ENCODE measurements at regions not wholly inside any gene's neighbourhood (a gene's known extent, or its start where the extent isn't known, plus 50 kb on each side); places are given as distances from the start of the nearest gene placed in this dataset.

DNA sequence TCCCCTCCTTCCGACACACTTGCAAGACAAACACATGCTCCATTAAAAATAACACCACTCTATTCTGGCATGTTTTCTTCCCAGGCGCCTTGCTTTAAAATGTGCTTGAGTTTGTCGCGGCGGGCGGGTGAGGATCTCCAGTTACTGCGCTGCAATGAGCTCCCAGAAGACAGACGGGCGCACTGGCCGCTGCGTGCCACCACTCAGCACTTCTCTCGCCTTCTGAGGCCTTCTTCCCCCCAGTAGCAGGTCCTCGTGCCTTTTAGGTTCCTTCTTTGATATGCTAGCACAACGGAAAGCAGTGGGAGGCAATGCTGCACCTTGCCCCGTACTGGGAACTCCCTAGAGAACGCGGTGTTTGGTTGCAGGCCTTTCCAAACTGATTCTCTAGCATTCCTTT is 279.5 kb upstream of the NR5A2 start:
- no peak for DNase-seq (ENCODE audit: insufficient read length, low spot score)
- no peak for FAIRE-seq

DNA sequence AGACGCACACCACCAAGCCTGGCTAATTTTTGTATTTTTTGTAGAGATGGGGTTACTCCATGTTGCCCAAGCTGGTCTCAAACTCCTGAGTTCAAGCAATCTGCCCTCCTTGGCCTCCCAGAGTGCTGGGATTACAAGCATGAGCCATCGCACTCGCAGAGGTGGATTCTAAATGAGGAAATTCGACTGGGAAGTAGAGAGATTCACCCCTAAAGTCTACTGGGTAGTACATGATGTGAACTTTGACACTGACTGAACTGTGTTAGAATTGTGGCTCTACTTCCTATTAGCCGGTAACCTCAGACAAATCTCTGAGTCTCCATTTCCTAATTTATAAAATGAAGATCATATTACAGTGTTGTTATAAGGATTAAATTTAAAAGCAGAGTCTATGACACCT is 276.0 kb upstream of the NR5A2 start:
- FAIRE-seq: no peak

DNA sequence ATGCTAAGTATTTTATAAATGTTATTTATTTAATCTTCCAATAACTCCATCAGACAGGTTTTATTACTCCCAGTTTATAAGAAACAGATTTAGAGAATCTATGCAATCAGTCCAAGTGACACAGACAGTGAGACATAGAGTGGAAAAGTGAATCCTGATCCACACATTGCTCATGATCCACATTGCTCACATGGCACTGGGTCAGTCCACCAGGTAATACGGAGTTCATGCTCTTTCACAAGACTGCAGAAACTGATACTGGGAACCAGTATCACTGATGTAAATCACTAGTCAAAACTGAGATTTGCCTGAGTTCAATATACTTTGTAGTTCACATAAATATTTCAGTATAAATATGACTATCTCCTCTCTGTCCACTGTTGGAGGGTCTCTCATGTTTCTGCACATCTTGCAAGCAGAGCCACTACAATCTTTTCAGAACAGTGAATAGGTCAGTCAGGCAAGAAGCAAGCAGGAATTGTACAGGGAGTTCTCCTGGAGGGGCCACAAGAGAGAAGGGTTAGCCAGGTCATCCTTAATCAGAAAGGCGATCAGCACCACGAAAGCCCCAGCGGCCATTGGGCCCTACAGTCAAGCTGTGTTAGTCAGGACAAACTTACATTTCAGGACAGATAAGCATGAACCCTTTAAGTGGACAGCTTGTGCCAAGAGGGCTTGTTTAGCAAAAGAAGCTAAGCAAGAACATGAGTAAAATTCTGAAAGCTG is 275.4 kb upstream of the NR5A2 start:
- FAIRE-seq: no peak
- DNase-seq (ENCODE audit: insufficient read length, low spot score): no peak

More for the DNA sequence above, 276.0 kb upstream of the NR5A2 start:
- no peak for DNase-seq (ENCODE audit: insufficient read length, low spot score)

DNA sequence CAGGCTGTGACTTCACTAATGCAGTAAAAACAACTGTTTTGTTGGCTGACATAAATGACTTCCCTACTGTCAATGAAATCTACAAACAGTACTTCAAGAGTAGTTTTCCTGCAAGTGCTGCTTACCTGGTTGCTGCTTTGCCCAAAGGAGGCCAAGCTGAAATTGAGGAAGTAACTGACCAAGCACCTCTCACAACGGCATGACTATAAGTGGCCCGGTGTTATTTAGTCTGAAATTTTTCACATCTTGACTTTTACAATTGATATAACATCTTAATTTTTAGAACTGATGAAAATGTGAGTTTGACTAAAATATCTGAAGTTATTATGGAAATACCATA is 274.9 kb upstream of the NR5A2 start:
- FAIRE-seq (no peak), DNase-seq (ENCODE audit: insufficient read length, low spot score) (no peak)

DNA sequence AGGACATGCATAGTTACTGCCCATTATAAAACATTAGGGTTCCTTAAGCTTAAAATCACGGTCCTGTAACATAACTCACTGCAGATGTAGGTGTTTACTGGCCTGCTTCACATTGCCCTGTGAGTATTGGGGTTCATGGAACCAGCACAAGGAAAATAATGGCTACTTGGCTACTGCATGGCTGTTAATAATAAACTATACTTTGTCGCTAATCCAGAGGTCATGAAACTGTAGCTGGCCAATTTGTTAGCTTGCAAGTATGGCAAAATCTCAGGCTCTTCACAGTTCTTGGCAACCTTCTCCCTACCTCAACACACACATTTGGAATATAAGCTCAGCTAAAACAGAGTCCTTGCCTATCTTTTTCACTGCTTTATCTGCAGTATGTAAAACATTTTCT is 274.0 kb upstream of the NR5A2 start:
- DNase-seq (ENCODE audit: insufficient read length, low spot score): no peak
- no peak for FAIRE-seq

DNA sequence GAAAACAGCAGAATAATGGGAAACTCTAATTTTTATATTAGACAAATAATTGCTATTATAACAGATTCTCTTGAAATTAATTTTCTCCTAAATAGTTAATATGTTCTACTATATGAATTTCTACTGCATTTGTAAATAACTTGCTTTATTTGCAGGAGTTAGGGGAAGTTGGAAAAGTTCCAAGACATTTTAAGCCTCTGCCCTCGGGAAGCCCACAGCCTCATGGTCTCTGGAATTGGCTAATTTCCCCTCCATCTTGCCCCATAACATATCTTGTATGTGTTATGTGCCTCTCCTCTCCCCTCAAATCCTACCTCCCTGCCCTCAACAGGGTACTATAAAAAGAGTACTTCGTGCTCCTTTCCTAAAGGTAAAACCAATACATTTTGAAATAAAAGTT is 271.4 kb upstream of the NR5A2 start:
- no peak for DNase-seq (ENCODE audit: insufficient read length, low spot score)
- FAIRE-seq: no peak

DNA sequence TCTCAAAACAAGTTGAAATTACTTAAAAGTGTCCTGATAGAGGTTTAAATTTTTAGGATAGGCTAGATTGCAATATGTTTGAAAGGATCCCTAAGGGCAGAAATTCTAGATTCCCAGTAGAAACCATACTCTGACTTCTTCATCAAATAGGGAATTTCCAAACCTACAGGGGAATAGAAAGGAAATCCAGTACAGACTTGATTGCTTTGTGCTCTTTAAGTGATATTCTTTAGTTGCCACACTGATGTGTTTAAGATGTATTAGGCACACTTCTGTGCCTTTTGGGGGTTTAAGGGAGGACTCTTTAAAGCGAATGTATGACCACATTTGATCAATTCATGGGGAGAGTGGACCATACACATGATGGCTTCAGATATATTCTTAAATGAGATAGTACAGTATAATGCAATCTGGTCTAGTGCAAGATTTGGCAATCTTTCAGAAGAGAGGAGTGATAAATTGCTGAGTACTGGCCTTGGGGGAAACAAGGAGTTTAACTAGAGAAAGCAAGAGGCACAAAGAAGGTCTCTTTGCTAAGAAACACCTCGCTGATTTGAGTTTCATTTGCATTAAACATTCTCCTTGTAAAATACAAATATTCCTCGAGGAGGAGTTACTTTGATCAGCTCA is 268.8 kb upstream of the NR5A2 start:
- DNase-seq (ENCODE audit: insufficient read length, low spot score): no peak
- no peak for FAIRE-seq

DNA sequence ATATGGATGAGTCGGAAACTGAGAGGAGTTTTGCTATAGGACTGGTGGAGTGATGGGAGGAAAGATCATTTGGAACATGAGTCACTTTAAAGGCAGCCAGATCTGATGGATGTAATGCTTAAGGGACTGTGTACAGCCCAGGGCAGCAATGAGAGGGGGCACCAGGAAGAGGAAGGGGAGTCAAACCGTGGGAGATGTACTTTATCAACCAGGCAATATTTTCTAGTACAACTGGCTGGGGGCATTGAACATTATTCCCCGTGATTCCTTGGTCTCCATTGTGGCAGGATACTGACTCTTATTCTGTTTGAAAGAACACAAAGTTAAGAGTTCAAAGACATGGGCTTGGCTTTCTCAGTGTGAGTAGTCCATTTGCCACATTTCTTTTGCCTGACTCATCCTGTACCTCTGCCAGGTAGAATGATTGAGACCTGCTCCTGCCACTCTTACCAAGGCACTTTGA is 268.2 kb upstream of the NR5A2 start:
- DNase-seq (ENCODE audit: insufficient read length, low spot score): no peak
- FAIRE-seq: no peak

DNA sequence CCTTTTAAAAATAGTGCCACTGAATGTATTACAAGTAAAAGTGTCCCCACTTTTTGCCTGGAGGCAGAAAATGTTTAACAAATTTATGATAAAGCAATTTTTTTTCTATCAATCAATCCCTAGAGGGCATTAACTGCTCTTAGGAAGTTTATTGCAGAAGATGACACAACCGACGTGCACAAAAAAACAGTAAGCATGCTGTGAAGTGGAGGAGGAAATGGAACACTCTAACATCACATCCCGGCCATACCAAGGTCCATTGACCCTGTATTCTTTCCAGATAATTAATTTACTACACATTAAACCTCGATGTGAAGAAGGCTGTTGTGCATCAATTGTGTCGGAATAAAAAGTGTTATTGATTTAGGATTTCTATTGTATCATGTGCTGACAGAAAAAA is 264.9 kb upstream of the NR5A2 start:
- FAIRE-seq: no peak
- DNase-seq (ENCODE audit: insufficient read length, low spot score): no peak

DNA sequence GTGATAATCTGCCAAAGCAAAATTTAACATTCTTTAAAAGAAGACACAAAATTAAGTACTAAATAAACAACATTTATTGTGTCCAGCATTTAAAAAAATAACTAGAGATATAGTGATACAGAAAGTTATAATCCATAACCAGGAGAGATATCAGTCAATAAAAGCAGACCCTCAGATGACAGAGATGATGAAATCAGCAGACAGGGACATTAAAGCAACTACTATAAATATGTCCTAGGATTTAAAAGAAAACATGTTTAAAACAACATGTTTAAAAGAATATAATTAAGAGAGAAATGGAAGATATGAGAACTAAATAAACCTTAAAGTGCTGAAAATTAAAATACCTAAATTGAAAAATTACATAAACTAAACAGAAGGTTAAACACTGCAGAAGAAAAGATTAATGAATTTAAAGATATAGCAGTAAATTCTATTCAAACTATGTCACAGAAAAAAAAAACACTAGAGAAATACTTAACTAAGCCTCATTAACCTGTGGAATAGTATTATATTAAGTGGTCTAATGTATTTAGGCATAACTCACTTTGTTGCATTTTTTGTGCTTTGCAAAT is 261.2 kb upstream of the NR5A2 start:
- FAIRE-seq: no peak
- no peak for DNase-seq (ENCODE audit: insufficient read length, low spot score)

DNA sequence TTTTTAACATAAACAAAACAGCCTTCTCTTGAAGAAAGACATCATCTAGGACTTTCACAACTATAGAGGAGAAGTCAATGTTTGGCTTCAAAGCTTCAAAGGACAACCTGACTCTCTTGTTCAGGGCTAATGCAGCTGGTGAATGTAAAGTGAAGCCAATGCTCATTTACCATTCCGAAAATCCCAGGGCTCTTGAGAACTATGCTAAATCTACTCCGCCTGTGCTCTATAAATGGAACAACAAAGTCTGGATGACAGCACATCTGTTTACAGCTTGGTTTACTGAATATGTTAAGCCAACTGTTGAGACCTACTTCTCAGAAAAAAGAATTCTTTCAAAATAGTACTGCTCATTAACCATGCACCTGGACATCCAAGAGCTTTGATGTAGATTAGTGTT is 259.8 kb upstream of the NR5A2 start:
- DNase-seq (ENCODE audit: insufficient read length, low spot score): no peak
- FAIRE-seq: no peak

DNA sequence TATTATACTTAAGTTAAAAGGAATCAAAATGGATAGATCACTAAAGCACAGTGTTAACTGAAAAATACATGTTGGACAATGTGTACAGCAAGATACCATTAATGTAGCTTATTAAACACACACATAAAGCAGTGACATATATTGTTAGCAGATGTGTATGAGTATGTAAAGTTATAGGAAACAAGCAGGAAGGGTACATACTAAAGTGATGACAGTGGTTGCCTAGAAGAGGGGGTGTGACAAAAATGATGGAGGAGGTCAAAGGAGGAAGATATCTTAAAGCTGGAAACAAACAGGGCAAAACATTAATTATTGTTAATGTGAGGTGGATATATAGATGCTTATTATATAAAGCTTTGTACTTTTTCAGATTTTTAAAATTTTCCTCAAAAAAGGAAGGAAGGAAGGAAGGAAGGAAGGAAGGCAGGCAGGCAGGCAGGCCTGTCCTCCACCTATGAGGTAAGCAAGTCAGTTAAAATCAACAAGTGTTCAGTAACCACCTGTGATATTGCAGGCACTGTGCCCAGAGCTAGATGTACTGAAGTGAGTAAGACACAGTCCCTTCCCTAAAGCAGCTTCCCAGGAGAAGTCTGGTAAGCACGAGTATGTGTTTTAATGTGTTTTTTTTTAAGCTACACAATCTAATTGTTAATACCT is 252.9 kb upstream of the NR5A2 start:
- DNase-seq (ENCODE audit: insufficient read length, low spot score) (no peak), FAIRE-seq (no peak)

DNA sequence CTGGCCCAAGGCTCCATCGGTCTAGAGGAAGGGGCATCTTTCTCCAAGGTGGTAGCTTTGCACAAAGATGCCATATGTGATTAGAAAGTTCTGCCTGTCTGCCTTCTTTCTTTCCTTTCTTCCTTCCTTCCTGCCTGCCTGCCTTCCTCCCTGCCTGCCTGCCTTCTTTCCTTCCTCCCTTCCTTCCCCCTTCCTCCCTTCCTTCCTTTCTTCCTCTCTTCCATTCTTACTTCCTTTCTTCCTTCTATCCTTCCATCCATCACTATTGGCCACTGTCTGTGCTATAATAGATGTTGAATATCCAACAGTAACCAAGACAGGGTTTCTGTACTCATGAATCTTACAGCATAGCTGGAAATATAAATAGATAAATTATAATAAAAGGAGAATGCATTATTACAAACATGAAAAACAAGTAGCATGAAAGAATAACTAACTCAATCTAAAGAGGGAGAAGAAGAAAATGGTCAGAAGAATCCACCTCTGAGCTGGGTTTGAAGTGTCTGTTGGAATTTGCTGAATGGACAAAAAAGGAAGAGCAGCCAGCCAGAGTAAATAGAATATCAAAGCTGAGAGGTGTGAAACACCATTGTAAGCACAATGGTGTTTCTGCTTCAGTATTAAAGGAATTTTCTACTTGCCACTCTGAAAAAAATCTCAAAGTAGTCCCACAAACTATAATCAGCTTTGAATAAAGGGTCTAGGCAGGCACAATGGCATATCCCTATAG is 250.6 kb upstream of the NR5A2 start:
- FAIRE-seq (no peak), DNase-seq (ENCODE audit: insufficient read length, low spot score) (no peak)

DNA sequence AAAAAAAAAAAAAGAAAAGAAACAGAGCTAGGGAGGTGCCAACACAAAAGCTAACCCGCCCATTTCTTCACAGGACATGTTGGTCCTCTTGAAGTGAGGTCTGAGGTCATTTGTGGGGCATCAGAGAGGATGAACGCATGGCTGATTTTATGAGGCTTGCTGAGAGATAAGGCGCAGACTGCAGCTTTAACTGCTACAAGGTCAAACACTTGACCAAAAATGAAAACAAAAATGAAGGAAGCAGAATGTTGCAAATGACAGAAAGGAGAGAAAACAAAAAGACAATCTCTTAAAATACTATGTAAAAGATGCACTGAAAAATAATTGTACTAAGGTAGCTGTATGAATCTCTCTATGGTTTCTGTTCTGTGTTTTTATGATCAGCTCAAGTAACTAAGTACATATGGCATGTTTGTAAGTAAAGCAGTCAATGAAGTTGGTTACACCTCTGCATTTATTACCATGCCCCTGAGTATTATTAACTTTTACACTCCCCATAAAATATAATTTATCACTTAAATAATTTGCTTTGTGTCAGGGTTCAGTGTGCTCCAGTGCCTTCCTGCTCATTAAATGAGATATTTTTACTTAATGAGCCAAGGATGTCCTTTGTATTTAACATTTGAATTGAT is 249.1 kb upstream of the NR5A2 start:
- FAIRE-seq (no peak), DNase-seq (ENCODE audit: insufficient read length, low spot score) (no peak)

DNA sequence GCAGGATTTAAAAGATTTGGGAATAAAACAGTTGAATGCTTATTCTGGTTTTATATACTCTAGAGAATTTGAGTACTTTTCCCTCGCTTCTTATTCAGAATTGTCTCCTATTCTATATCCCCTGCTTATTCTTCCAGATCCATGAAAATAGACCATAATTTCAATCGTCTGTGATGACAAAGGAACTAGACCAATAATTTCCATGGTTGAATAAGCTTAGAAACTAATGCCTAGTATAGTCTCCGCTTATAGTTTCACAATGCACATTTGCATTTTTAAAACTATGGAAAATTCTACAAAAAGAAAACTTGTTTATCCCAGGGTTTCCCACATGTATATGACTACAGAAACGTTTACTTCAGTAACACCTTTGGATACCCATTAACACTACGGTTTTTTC is 247.4 kb upstream of the NR5A2 start:
- DNase-seq (ENCODE audit: insufficient read length, low spot score): no peak
- no peak for FAIRE-seq

DNA sequence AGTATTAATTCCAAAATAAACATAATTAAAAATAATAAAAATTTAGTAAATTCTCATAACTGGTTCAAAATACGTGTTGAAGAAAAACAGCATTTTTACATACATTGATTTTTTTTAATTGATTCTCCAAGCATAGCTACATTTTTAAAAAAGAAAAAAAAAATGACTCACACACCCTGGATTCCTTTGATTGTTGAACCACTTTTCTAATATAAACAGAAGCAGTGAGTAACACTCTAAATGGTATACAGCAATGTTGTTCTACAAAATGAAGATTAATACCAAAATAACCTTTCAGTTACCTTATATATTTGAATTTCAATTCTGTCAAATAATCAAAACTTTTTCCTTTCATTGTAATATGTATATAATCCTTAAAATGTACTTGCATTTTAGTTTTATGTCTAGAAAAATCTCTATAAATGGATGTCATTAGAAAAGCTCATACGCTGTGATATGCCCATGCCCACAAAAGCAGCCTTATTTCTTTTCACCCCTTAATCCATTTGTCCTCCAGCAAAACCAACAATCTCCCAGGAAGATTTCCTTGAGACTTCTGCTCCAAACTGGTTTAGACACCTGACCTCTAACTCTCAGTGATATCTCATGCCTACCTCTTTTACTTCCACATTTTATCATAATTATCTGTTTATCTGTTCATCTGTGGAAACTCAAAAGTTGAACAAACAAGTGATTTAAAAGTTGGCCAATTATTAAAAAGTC is 246.4 kb upstream of the NR5A2 start:
- no peak for DNase-seq (ENCODE audit: insufficient read length, low spot score)
- FAIRE-seq: no peak

DNA sequence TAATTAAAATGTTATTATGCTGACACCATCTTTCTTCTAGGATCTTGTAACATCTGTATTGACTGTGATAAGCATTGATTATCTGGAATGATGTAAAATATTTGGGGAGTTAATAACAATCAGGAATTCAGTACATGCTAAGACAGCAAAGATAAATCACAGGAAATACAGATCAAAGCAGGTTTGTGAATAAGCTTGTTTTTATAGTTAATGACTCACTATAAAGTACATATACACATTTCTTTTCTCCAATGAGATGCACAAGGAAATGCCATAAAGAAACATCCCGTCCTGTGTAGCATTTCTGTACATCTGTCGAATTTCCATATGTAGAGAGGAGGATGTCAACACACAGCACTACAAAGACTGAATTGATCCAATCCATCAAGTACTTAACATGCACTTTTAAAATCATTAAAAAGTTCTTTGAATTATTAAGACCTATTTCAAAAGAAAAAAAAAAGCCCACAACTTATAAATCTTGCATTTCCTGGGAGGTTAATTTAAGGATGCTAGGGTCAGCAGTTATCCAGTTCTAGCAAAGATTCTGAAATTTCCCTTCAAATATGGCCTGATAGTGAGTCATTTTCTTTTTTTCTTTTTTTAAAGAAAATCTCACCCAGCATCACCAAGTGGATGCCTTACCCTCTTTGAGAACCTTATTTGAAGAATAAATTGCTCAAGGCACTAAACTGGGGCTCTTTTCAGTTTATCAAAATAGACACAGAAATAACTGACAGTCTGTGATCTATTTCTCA is 243.2 kb upstream of the NR5A2 start:
- no peak for DNase-seq (ENCODE audit: insufficient read length, low spot score)
- no peak for FAIRE-seq

DNA sequence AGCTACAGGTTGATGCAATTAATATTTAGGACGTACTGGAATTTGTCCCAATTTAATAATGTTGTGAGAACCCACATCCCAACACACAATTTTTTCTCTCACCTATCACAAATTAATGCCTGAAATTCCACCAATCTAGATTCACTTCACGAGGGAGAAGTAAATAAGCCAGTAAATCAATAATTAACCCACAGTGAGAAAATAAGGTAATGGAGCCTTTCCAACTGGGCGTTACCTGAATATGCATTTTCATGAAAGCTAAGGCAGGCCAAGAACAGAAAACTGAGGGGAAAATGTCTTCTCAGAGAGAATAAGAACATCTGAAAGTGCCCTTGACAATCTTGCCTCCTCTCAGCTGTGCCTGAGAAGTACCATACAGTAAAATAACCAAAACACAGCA is 240.8 kb upstream of the NR5A2 start:
- FAIRE-seq (no peak), DNase-seq (ENCODE audit: insufficient read length, low spot score) (no peak)

DNA sequence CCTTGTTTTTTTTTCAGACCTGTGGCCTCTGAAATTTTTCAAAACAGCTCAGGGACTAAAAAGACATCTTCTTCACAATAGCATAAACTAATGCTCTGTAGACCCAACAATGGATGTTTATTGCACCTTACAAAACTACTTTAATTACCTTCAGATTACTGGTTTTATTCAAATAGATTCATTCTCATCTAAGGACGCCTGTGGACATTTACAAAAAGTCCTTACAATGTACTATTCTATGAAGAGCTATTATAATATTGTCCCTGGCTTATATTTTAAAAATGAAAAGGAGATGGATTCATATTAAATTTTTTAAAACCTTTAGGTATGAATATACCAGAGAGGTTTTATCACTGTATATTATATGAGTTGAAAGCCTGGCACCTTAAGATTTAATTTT is 238.4 kb upstream of the NR5A2 start:
- FAIRE-seq (no peak), DNase-seq (ENCODE audit: insufficient read length, low spot score) (no peak)

All from GM19239 (cell line).